ENCODE measurements at regions not wholly inside any gene's neighbourhood (a gene's known extent, or its start where the extent isn't known, plus 50 kb on each side); places are given as distances from the start of the nearest gene placed in this dataset.

DNA sequence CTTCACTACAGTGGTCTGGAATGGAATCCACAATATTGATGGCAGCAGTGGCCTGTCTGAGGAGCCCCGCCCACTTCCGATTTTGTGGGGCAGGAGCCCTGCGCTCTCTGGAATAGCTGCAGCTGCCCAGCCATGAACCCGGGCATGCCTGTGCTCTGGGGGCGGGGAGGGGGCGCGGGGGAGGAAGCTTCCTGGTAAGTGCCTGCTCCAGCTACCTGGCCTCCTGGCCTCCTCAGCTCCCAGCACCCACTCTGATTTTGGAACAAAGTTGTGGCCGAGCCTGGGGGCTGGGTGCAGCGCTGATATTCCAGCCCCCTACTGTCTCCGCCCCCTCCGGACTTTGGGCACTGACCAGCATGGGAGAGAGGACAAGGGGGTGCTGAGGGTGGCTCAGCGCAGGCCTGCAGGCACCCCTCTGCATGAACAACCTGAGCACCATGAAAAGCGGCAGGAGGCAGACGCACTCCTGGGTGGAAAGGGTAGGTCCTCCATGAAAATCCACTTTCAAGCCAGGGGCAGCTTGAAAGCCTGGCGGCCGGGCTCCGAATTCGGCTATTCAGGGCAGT, 972.7 kb upstream of the AGA start:
- Histone ChIP-seq H3K4me3 (ENCODE audit: low read length in 3 of 3) (no peak overlapping the region), H3K9me3 (ENCODE audit: control insufficient read depth in 3 of 3, low read length in 3 of 3) (no peaks in the 10 kb centered on the region), H3K36me3 (ENCODE audit: control insufficient read depth in 3 of 3, insufficient read depth in 3 of 3, low read length in 3 of 3) (no peaks in the 10 kb centered on the region), H3K4me1 (ENCODE audit: control insufficient read depth in 3 of 3, insufficient read depth in 3 of 3, low read length in 3 of 3) (no peaks in the 10 kb centered on the region), H3K9ac (ENCODE audit: low read depth in 1 of 3, low read length in 3 of 3) (no peak overlapping the region), H3K27ac (ENCODE audit: low read depth, low read length) (no peak overlapping the region), H3K27me3 (ENCODE audit: control insufficient read depth in 3 of 3, insufficient read depth in 3 of 3, low read length in 3 of 3) (no peaks in the 10 kb centered on the region)

DNA sequence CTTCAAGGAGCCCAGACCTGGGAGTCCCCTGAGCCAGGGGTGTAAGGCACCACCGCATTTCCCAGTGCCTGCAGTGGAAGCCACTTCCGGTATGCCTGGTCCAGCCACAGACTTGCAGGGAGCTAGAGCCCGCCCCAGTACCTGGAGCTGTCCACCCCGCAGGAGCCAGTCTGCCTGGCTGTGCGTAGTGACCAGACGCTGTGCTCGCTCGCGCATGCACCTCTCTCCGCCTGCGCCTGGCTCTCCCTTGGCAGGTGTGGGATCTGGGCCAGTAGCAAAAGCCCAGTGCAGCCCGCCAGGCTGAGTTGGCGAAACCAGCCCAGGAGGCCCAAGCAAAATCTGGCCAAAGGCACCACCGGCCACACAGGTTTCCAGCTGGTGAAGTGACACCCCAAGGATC, 973.7 kb upstream of the AGA start:
- no peaks in the 10 kb centered on the region for H3K36me3 ChIP-seq (ENCODE audit: control insufficient read depth in 3 of 3, insufficient read depth in 3 of 3, low read length in 3 of 3)
- no peaks in the 10 kb centered on the region for H3K4me1 ChIP-seq (ENCODE audit: control insufficient read depth in 3 of 3, insufficient read depth in 3 of 3, low read length in 3 of 3)
- H3K4me3 ChIP-seq (ENCODE audit: low read length in 3 of 3): no peak overlapping the region
- H3K9ac ChIP-seq (ENCODE audit: low read depth in 1 of 3, low read length in 3 of 3): no peak overlapping the region
- no peaks in the 10 kb centered on the region for H3K27me3 ChIP-seq (ENCODE audit: control insufficient read depth in 3 of 3, insufficient read depth in 3 of 3, low read length in 3 of 3)
- H3K9me3 ChIP-seq (ENCODE audit: control insufficient read depth in 3 of 3, low read length in 3 of 3): no peaks in the 10 kb centered on the region
- H3K27ac ChIP-seq (ENCODE audit: low read depth, low read length): no peak overlapping the region

DNA sequence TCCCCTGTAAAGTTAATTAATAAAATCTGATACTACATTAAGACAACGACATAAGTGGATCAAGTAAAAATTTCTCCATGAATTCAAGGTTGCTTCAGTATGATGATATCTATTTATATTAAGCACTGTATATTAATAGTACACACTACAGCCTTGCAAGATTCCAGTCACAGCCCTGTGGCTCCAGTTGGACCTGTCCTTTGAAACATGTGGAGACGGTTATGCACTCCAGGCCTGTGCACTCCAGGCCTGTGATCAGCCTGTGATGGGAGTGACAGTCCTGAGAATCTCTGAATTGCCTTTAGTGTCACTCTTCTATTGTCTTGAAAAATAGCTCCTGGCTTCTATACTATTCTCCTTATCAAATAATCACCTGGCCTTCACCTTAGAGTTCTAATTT, 981.1 kb upstream of the AGA start:
- Histone ChIP-seq H3K9me3 (ENCODE audit: control insufficient read depth in 3 of 3, low read length in 3 of 3) (no peaks in the 10 kb centered on the region), H3K27me3 (ENCODE audit: control insufficient read depth in 3 of 3, insufficient read depth in 3 of 3, low read length in 3 of 3) (no peaks in the 10 kb centered on the region), H3K36me3 (ENCODE audit: control insufficient read depth in 3 of 3, insufficient read depth in 3 of 3, low read length in 3 of 3) (no peaks in the 10 kb centered on the region), H3K4me3 (ENCODE audit: low read length in 3 of 3) (no peak overlapping the region), H3K4me1 (ENCODE audit: control insufficient read depth in 3 of 3, insufficient read depth in 3 of 3, low read length in 3 of 3) (no peaks in the 10 kb centered on the region), H3K9ac (ENCODE audit: low read depth in 1 of 3, low read length in 3 of 3) (no peak overlapping the region), H3K27ac (ENCODE audit: low read depth, low read length) (no peak overlapping the region)

DNA sequence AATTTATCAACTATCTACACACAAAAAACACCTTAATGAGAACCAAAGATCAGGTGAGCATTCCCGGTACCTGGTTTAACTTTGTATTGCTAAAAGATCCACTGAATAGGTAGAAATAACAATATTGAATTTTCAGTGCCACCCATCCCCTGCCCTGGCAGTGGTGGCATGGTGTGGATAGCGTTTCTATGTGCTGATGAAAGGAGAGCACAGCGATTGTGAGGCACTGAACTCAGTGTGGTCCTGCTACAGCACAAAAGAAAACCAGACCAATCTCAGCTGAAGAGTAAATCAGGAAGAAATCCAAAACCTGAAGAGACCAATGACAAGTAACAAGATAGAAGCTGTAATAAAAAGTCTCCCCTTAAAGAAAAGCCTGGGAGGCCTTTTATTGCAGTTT, 984.6 kb upstream of the AGA start:
- no peak overlapping the region for H3K4me3 ChIP-seq (ENCODE audit: low read length in 3 of 3)
- no peaks in the 10 kb centered on the region for H3K27me3 ChIP-seq (ENCODE audit: control insufficient read depth in 3 of 3, insufficient read depth in 3 of 3, low read length in 3 of 3)
- no peaks in the 10 kb centered on the region for H3K4me1 ChIP-seq (ENCODE audit: control insufficient read depth in 3 of 3, insufficient read depth in 3 of 3, low read length in 3 of 3)
- no peak overlapping the region for H3K27ac ChIP-seq (ENCODE audit: low read depth, low read length)
- no peak overlapping the region for H3K9ac ChIP-seq (ENCODE audit: low read depth in 1 of 3, low read length in 3 of 3)
- no peaks in the 10 kb centered on the region for H3K36me3 ChIP-seq (ENCODE audit: control insufficient read depth in 3 of 3, insufficient read depth in 3 of 3, low read length in 3 of 3)
- no peaks in the 10 kb centered on the region for H3K9me3 ChIP-seq (ENCODE audit: control insufficient read depth in 3 of 3, low read length in 3 of 3)

DNA sequence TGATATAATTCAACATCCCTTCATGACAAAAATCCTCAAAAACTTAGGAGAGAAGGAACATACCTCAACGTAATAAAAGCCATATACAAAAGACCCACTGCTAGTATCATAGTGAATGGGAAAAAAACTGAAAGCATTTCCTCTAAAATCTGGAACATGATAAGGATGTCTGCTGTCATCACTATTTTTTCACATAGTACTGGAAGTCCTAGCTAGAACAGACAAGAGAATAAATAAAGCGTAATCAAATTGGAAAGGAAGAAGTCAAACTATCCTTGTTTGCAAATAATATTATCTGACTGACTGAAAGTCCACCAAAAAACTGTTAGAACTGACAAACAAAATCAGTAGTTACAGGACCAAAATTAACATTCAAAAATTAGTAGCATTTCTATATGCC, 985.4 kb upstream of the AGA start:
- Histone ChIP-seq H3K36me3 (ENCODE audit: control insufficient read depth in 3 of 3, insufficient read depth in 3 of 3, low read length in 3 of 3) (no peaks in the 10 kb centered on the region), H3K4me3 (ENCODE audit: low read length in 3 of 3) (no peak overlapping the region), H3K27ac (ENCODE audit: low read depth, low read length) (no peak overlapping the region), H3K9ac (ENCODE audit: low read depth in 1 of 3, low read length in 3 of 3) (no peak overlapping the region), H3K4me1 (ENCODE audit: control insufficient read depth in 3 of 3, insufficient read depth in 3 of 3, low read length in 3 of 3) (no peaks in the 10 kb centered on the region), H3K9me3 (ENCODE audit: control insufficient read depth in 3 of 3, low read length in 3 of 3) (no peaks in the 10 kb centered on the region), H3K27me3 (ENCODE audit: control insufficient read depth in 3 of 3, insufficient read depth in 3 of 3, low read length in 3 of 3) (no peaks in the 10 kb centered on the region)

DNA sequence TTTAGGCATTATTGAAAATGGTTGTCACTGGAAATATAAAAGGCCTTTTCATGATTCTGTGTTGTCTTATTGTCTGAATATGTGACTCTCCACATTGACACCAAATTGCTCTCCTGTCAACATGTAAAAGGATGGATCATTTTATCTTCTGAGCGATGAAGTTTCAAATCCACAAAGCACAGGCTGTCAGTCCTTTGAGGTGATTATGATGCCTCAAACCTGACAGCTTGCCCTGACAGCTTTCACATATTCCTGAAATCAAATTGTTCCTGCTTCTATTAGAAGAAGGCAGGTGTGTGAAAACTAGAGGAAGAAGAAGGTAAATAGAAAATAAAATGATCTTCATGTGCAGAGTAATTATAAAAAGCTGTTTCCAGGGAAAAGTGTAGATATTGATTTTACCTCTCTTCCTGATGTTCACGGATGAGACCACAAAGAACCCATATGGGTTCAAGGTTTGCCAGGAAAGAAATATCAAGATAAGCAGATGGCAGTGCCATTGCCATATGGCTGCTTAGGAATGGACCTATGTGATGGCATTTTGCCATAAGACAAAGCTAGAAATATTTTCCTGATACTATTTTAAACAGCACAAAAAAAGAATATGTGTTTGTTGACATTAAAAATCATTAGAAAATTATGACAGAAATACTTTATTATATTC, 1006.3 kb upstream of the AGA start:
- Histone ChIP-seq H3K4me3 (ENCODE audit: low read length in 3 of 3) (no peak overlapping the region), H3K27me3 (ENCODE audit: control insufficient read depth in 3 of 3, insufficient read depth in 3 of 3, low read length in 3 of 3) (no peaks in the 10 kb centered on the region), H3K36me3 (ENCODE audit: control insufficient read depth in 3 of 3, insufficient read depth in 3 of 3, low read length in 3 of 3) (no peaks in the 10 kb centered on the region)

DNA sequence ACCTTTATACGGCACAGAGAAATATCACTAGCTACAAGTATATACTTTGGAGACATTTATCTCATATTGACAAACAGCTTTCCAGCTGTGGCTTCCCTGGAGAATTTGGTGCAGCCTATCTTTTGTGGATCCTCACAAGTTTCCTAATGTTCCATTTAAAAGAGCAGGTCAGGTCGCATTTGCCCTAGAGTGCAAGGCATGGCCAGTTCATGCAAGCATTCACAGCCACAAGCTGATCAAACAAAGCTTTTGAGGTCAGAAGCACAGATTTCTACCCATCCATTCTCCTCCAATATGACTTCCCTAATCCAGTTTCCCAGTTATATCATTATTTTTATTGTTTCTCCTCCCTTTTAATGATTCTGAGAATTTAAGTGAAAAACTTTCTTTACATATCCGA, 1008.4 kb upstream of the AGA start:
- Histone ChIP-seq H3K27ac (ENCODE audit: low read depth, low read length) (no peak overlapping the region), H3K4me3 (ENCODE audit: low read length in 3 of 3) (no peak overlapping the region), H3K36me3 (ENCODE audit: control insufficient read depth in 3 of 3, insufficient read depth in 3 of 3, low read length in 3 of 3) (no peaks in the 10 kb centered on the region), H3K4me1 (ENCODE audit: control insufficient read depth in 3 of 3, insufficient read depth in 3 of 3, low read length in 3 of 3) (no peaks in the 10 kb centered on the region), H3K27me3 (ENCODE audit: control insufficient read depth in 3 of 3, insufficient read depth in 3 of 3, low read length in 3 of 3) (no peaks in the 10 kb centered on the region), H3K9me3 (ENCODE audit: control insufficient read depth in 3 of 3, low read length in 3 of 3) (no peaks in the 10 kb centered on the region), H3K9ac (ENCODE audit: low read depth in 1 of 3, low read length in 3 of 3) (no peak overlapping the region)

More for the DNA sequence above, 1006.3 kb upstream of the AGA start:
- H3K27ac ChIP-seq (ENCODE audit: low read depth, low read length): no peak overlapping the region
- no peak overlapping the region for H3K9ac ChIP-seq (ENCODE audit: low read depth in 1 of 3, low read length in 3 of 3)
- no peaks in the 10 kb centered on the region for H3K4me1 ChIP-seq (ENCODE audit: control insufficient read depth in 3 of 3, insufficient read depth in 3 of 3, low read length in 3 of 3)
- H3K9me3 ChIP-seq (ENCODE audit: control insufficient read depth in 3 of 3, low read length in 3 of 3): no peaks in the 10 kb centered on the region

DNA sequence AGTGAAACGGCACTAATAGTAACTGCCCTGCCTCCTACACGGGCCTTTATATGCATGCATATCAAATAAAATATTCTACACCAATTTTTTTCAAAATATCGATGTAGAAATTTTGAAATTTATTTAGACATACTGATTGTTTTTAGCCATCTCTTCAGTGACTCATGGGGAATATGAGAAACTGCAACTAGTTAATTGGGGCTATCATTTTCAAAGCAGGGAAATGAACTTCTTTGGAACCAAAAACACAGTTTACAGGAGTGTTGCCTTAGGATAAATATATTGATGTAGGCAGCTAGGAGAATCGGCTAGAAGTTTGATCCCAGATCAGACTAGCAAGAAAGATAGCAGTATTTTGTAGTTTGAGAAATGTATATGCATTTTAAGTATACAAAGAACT, 1010.8 kb upstream of the AGA start:
- Histone ChIP-seq H3K36me3 (ENCODE audit: control insufficient read depth in 3 of 3, insufficient read depth in 3 of 3, low read length in 3 of 3) (no peaks in the 10 kb centered on the region), H3K4me3 (ENCODE audit: low read length in 3 of 3) (no peak overlapping the region), H3K4me1 (ENCODE audit: control insufficient read depth in 3 of 3, insufficient read depth in 3 of 3, low read length in 3 of 3) (no peaks in the 10 kb centered on the region), H3K27me3 (ENCODE audit: control insufficient read depth in 3 of 3, insufficient read depth in 3 of 3, low read length in 3 of 3) (no peaks in the 10 kb centered on the region), H3K9ac (ENCODE audit: low read depth in 1 of 3, low read length in 3 of 3) (no peak overlapping the region), H3K9me3 (ENCODE audit: control insufficient read depth in 3 of 3, low read length in 3 of 3) (no peaks in the 10 kb centered on the region), H3K27ac (ENCODE audit: low read depth, low read length) (no peak overlapping the region)

DNA sequence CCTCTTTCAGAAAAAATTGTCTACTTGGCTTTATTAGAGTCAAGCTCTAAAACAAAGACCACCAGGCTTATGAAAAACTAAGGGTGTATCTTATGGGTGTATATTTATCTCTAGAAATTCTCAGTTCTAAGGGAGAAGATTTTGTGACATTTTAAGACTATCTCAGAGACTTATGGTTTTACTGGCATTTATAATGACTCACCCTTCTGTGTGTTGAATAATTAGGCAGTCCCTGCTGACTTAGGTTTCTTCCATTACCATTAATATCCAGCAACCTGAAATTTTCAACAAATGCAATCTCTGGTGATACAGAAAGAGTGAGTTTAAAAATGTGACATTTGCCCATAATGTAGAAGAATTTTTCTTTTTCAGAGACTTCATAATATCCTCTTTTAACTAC, 1015.0 kb upstream of the AGA start:
- Histone ChIP-seq H3K36me3 (ENCODE audit: control insufficient read depth in 3 of 3, insufficient read depth in 3 of 3, low read length in 3 of 3) (no peaks in the 10 kb centered on the region), H3K9ac (ENCODE audit: low read depth in 1 of 3, low read length in 3 of 3) (no peak overlapping the region), H3K4me1 (ENCODE audit: control insufficient read depth in 3 of 3, insufficient read depth in 3 of 3, low read length in 3 of 3) (no peaks in the 10 kb centered on the region), H3K9me3 (ENCODE audit: control insufficient read depth in 3 of 3, low read length in 3 of 3) (no peaks in the 10 kb centered on the region), H3K4me3 (ENCODE audit: low read length in 3 of 3) (no peak overlapping the region), H3K27ac (ENCODE audit: low read depth, low read length) (no peak overlapping the region), H3K27me3 (ENCODE audit: control insufficient read depth in 3 of 3, insufficient read depth in 3 of 3, low read length in 3 of 3) (no peaks in the 10 kb centered on the region)

DNA sequence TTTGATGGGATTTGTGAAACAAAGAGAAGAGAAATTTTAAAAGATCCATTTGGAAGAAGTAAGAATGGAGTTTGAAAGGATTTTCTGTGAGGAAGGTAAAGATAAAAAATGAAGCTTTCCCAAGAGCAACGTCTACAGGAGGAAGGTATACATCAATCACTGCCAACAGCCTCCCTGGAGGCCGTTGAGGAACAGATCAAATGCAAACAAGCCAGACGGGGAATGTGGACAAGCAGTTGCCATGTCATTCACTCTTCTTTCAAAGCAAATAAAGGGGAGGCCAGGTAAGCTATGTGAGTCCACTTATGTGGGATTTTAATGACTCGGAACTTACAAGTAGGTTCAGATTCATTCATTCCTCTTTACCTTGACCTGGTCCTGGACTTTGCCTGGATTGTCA, 1020.5 kb upstream of the AGA start:
- Histone ChIP-seq H3K4me3 (ENCODE audit: low read length in 3 of 3) (no peak overlapping the region), H3K4me1 (ENCODE audit: control insufficient read depth in 3 of 3, insufficient read depth in 3 of 3, low read length in 3 of 3) (no peaks in the 10 kb centered on the region), H3K27ac (ENCODE audit: low read depth, low read length) (no peak overlapping the region), H3K9ac (ENCODE audit: low read depth in 1 of 3, low read length in 3 of 3) (no peak overlapping the region), H3K9me3 (ENCODE audit: control insufficient read depth in 3 of 3, low read length in 3 of 3) (no peaks in the 10 kb centered on the region), H3K27me3 (ENCODE audit: control insufficient read depth in 3 of 3, insufficient read depth in 3 of 3, low read length in 3 of 3) (no peaks in the 10 kb centered on the region), H3K36me3 (ENCODE audit: control insufficient read depth in 3 of 3, insufficient read depth in 3 of 3, low read length in 3 of 3) (no peaks in the 10 kb centered on the region)

Measured in skeletal muscle tissue (tissue), 3 donors.